ENCODE measurements at regions not wholly inside any gene's neighbourhood (a gene's known extent, or its start where the extent isn't known, plus 50 kb on each side); places are given as distances from the start of the nearest gene placed in this dataset.

DNA sequence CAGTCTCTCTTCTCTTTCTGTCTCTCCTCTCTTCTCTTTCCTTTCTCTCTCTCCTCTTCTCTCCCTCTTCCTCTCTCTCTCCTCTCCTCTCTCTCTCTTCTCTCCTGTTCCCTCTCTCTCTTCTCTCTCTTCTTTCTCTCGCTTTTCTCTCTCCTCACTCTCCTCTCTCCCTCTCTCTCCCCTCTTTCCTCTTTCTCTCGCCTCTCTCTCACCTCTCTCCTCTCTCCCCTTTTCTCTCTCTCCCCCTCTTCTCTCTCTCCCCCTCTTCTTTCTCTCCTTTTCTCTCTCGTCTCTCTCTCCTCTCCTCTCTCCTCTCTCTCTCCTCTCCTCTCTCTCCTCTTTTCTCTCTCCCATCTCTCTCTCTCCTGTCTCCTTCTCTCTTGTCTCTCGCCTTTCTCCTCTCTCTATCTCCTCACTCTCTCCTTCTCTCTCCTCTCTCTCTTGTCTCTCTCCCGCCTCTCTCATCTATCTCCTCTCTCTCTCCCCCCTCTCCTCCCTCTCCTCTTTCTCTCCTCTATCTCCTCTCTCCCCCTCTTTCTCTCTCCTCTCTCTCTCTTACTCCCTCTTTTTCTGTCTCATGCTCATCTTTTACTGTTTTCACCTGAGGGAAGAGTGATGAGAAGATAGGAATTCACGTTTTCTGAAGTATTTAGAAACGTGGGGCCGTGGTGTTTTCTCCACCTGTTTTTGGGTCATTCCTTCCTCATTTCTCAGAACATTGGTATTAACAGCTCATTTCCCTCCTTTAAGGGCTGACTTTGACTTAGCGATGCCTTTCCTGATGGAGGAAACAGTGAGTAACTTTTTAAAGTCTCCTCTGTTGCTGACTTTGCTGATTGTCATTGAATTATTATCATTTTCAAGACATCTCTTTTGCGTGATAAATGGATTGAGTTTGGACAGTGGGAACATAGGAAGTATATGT lies 80.6 kb upstream of the CD99 start:
- peaks cover 37% of the 10 kb centered on the region for H3K4me1 ChIP-seq (ENCODE audit: control insufficient read depth, extremely low read depth, insufficient read depth, low read length)
- CTCF ChIA-PET: no interaction called here
- intact Hi-C loops (cut with micrococcal nuclease) (loop anchor here (1.0 kb wide), 1 partner anchor 97 kb away; no protein-coding TSS in a partner anchor), dilution Hi-C loops (cut with MboI; ENCODE audit: extremely low pct_ligation_motif_present, low sequenced_read_pairs) (no loop called here)
- TF ChIP-seq, protein P1, sequence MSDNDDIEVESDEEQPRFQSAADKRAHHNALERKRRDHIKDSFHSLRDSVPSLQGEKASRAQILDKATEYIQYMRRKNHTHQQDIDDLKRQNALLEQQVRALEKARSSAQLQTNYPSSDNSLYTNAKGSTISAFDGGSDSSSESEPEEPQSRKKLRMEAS (IDR thresholded peaks at IDR 0.05; ENCODE audit: insufficient read depth, insufficient read length): no peak
- TF ChIP-seq GATA2 (IDR thresholded peaks at IDR 0.05; ENCODE audit: insufficient read depth, insufficient read length, low read depth, low read length): peak; percentile 43
- TF ChIP-seq JUN (IDR thresholded peaks at IDR 0.05; ENCODE audit: borderline replicate concordance, insufficient read depth, insufficient read length, low read depth): no peak
- TF ChIP-seq POLR2A (IDR thresholded peaks at IDR 0.05; ENCODE audit: low read depth, low read length): no peak
- peak; percentile 45 for TF ChIP-seq FOS (IDR thresholded peaks at IDR 0.05; ENCODE audit: borderline replicate concordance, insufficient read depth, low read length)
- H3K4me3 ChIP-seq (replicated peaks in 1 of 3; ENCODE audit: insufficient read depth in 1 of 3, low read depth in 1 of 3, low read length in 3 of 3): peak overlapping the region; percentile 46 to 98 (median 98)
- peak overlapping the region; percentile 54 for H3K9ac ChIP-seq (replicated peaks; ENCODE audit: extremely low read depth, insufficient read depth, low read length)
- H3K9me3 ChIP-seq (replicated peaks; ENCODE audit: control insufficient read depth, insufficient read depth, low read length): no peaks in the 10 kb centered on the region
- H3K27me3 ChIP-seq (ENCODE audit: control insufficient read depth in 2 of 2, insufficient read depth in 2 of 2, low read length in 2 of 2): no peaks in the 10 kb centered on the region
- peak overlapping the region; percentile 83 for H3K27ac ChIP-seq (ENCODE audit: insufficient read depth, low read depth, low read length)
- BruUV-seq (replicated peaks): no TSS peak
- DNase-seq (ENCODE audit: low read depth, low spot score): peak; percentile 59
- peak overlapping the region; percentile 29 for H2AFZ ChIP-seq (ENCODE audit: low read depth, low read length)
- no peak for FAIRE-seq
- peaks cover 0 to 10% of the 10 kb centered on the region in 2 experiments for H3K36me3 ChIP-seq (ENCODE audit: control insufficient read depth in 2 of 2, extremely low read depth in 1 of 2, insufficient read depth in 2 of 2, low read length in 2 of 2)
- no peaks in the 10 kb centered on the region for H3K9me1 ChIP-seq (replicated peaks; ENCODE audit: control insufficient read depth, extremely low read depth, insufficient read depth, low read length)
- H4K20me1 ChIP-seq (replicated peaks; ENCODE audit: control insufficient read depth, extremely low read depth, insufficient read depth, low read length): no peaks in the 10 kb centered on the region
- peak overlapping the region; percentile 96 for H3K4me2 ChIP-seq (ENCODE audit: insufficient read depth, low read length)
- POLR2A ChIA-PET: no interaction called here
- peaks cover 57% of the 10 kb centered on the region for H3K79me2 ChIP-seq (ENCODE audit: control insufficient read depth, insufficient read depth, low read length)

Measured in endothelial cell of umbilical vein (primary cell).